ENCODE measurements at regions not wholly inside any gene's neighbourhood (a gene's known extent, or its start where the extent isn't known, plus 50 kb on each side); places are given as distances from the start of the nearest gene placed in this dataset.
"Not testable (repeated sequence)": the region's sequence is repeated elsewhere in the genome, so short reads cannot be mapped to it uniquely, and the experiment has no call there.

- DNase-seq, result no peak
- H3K4me1 ChIP-seq, result peaks cover 6% of the 10 kb centered on the region
- no peaks in the 10 kb centered on the region for H3K27me3 ChIP-seq
- H3K27ac ChIP-seq, result no peak overlapping the region
- H3K9me3 ChIP-seq, result no peaks in the 10 kb centered on the region
- TF ChIP-seq POLR2A (IDR thresholded peaks at IDR 0.05) (no peak), CTCF (IDR thresholded peaks at IDR 0.05) (no peak)
- H3K36me3 ChIP-seq (ENCODE audit: low read depth, missing control alignments), result no peaks in the 10 kb centered on the region
- 93 to 94% methylated on average over 4 of the region's 4 CpGs for WGBS, 2 donors
- no peak overlapping the region for H3K4me3 ChIP-seq
- intact Hi-C loops (cut with DNase I; ENCODE audit: low total_unique reads), result no loop called here
These were observed 200.4 kb downstream of the UTRN start for GRCh38 chr6:144485531-144485930.

- Histone ChIP-seq H3K27ac (no peak overlapping the region), H3K9me3 (no peaks in the 10 kb centered on the region), H3K27me3 (no peaks in the 10 kb centered on the region), H3K4me1 (no peaks in the 10 kb centered on the region), H3K4me3 (no peak overlapping the region), H3K36me3 (ENCODE audit: low read depth, missing control alignments) (no peaks in the 10 kb centered on the region)
- WGBS, 2 donors, result 84 to 94% methylated on average over 3 of the region's 3 CpGs
- no peak for TF ChIP-seq CTCF (IDR thresholded peaks at IDR 0.05)
- no peak for TF ChIP-seq POLR2A (IDR thresholded peaks at IDR 0.05)
- intact Hi-C loops (cut with DNase I; ENCODE audit: low total_unique reads), result no loop called here
- no peak for DNase-seq
These were observed 203.5 kb downstream of the UTRN start for GRCh38 chr6:144488590-144488989.

- H3K4me3 ChIP-seq, result no peak overlapping the region
- WGBS, 2 donors, result 88 to 94% methylated on average over 6 of the region's 6 CpGs
- DNase-seq, result no peak
- H3K4me1 ChIP-seq, result no peaks in the 10 kb centered on the region
- H3K9me3 ChIP-seq, result no peaks in the 10 kb centered on the region
- intact Hi-C loops (cut with DNase I; ENCODE audit: low total_unique reads), result no loop called here
- no peak overlapping the region for H3K27ac ChIP-seq
- no peaks in the 10 kb centered on the region for H3K36me3 ChIP-seq (ENCODE audit: low read depth, missing control alignments)
- TF ChIP-seq POLR2A (IDR thresholded peaks at IDR 0.05) (no peak), CTCF (IDR thresholded peaks at IDR 0.05) (no peak)
- no peaks in the 10 kb centered on the region for H3K27me3 ChIP-seq
These were observed 208.1 kb downstream of the UTRN start for GRCh38 chr6:144493035-144493910.

- H3K4me3 ChIP-seq; H3K9me3 ChIP-seq; intact Hi-C loops (cut with DNase I; ENCODE audit: low total_unique reads); DNase-seq; H3K4me1 ChIP-seq; H3K27ac ChIP-seq; H3K36me3 ChIP-seq (ENCODE audit: low read depth, missing control alignments); H3K27me3 ChIP-seq: not testable (repeated sequence)
- 92 to 93% methylated on average over 9 to 22 of the region's 22 CpGs for WGBS, 2 donors
These were observed 209.9 kb downstream of the UTRN start for GRCh38 chr6:144495076-144495475.

GRCh38 chr6:144497650-144498049 lies 212.5 kb downstream of the UTRN start:
- Histone ChIP-seq H3K27me3 (no peaks in the 10 kb centered on the region), H3K4me1 (no peaks in the 10 kb centered on the region), H3K36me3 (ENCODE audit: low read depth, missing control alignments) (no peaks in the 10 kb centered on the region), H3K9me3 (no peaks in the 10 kb centered on the region), H3K27ac (no peak overlapping the region), H3K4me3 (no peak overlapping the region)
- no peak for DNase-seq
- no peak for TF ChIP-seq POLR2A (IDR thresholded peaks at IDR 0.05)
- TF ChIP-seq CTCF (IDR thresholded peaks at IDR 0.05), result no peak
- 90 to 95% methylated on average over 1 of the region's 1 CpG for WGBS, 2 donors
- intact Hi-C loops (cut with DNase I; ENCODE audit: low total_unique reads), result no loop called here
